H9 (cell line): ENCODE measurements at regions not wholly inside any gene's neighbourhood (a gene's known extent, or its start where the extent isn't known, plus 50 kb on each side); places are given as distances from the start of the nearest gene placed in this dataset.

ENCODE experiments used
- DNase-seq: peaks from one replicate; pipeline ENCODE4 v3.0.0-alpha.2; 2017
- H2AFZ ChIP-seq: one replicate; pipeline ENCODE4 v1.6.1; 2013; ENCODE audit warnings: mild to moderate bottlenecking, low read length, control low read depth, moderate library complexity
- H2AK5ac ChIP-seq: 2 replicates; pipeline ENCODE4 v1.6.1; 2013; ENCODE audit warnings: low read length, control low read depth, mixed read lengths; ENCODE audit not compliant: insufficient read length
- H2BK120ac ChIP-seq: one replicate; pipeline ENCODE4 v1.6.1; 2013; ENCODE audit warnings: low read depth, mild to moderate bottlenecking, low read length, control low read depth, inconsistent platforms; ENCODE audit not compliant: poor library complexity, severe bottlenecking
- H2BK12ac ChIP-seq: 2 replicates; pipeline ENCODE4 v1.6.1; 2013; ENCODE audit warnings: low read length, control low read depth, mixed read lengths, low read depth; ENCODE audit not compliant: insufficient read length
- H2BK15ac ChIP-seq: 2 replicates; pipeline ENCODE4 v1.6.1; 2013; ENCODE audit warnings: low read depth, low read length, control low read depth
- H2BK20ac ChIP-seq: one replicate; pipeline ENCODE4 v1.6.1; 2013; ENCODE audit warnings: low read depth, mild to moderate bottlenecking, low read length, control low read depth, inconsistent platforms; ENCODE audit not compliant: poor library complexity, severe bottlenecking
- H2BK5ac ChIP-seq: 2 replicates; pipeline ENCODE4 v1.6.1; 2013; ENCODE audit warnings: low read length, control low read depth, mixed read lengths; ENCODE audit not compliant: insufficient read length
- H3K14ac ChIP-seq: 2 replicates; pipeline ENCODE4 v1.6.1; 2013; ENCODE audit warnings: low read length, control low read depth; ENCODE audit not compliant: insufficient read depth
- H3K18ac ChIP-seq: 2 replicates; pipeline ENCODE4 v1.6.1; 2013; ENCODE audit warnings: low read depth, mild to moderate bottlenecking, mixed read lengths, low read length, control low read depth; ENCODE audit not compliant: insufficient read length
- H3K23ac ChIP-seq: 2 replicates; pipeline ENCODE4 v1.6.1; 2013; ENCODE audit warnings: low read length, control low read depth, mixed read lengths, low read depth; ENCODE audit not compliant: insufficient read length
- H3K23me2 ChIP-seq: 2 replicates; pipeline ENCODE4 v1.6.1; 2013; ENCODE audit warnings: low read depth, mild to moderate bottlenecking, mixed read lengths, low read length, control low read depth; ENCODE audit not compliant: insufficient read length, poor library complexity, severe bottlenecking
- H3K27ac ChIP-seq: 2 replicates; pipeline ENCODE4 v1.5.1; 2013; ENCODE audit warnings: low read length, control low read depth, mixed read lengths, low read depth; ENCODE audit not compliant: insufficient read length
- H3K27me3 ChIP-seq: 2 replicates; pipeline ENCODE4 v1.6.1; 2013; ENCODE audit warnings: low read length, control low read depth, inconsistent platforms; ENCODE audit not compliant: insufficient read depth
- H3K4ac ChIP-seq: 2 replicates; pipeline ENCODE4 v1.6.1; 2013; ENCODE audit warnings: low read depth, mild to moderate bottlenecking, control low read depth, inconsistent platforms, low read length, moderate library complexity
- H3K4me1 ChIP-seq: 2 replicates; pipeline ENCODE4 v1.6.1; 2013; ENCODE audit warnings: low read length, control low read depth, inconsistent platforms; ENCODE audit not compliant: insufficient read depth
- H3K4me2 ChIP-seq: 2 replicates; pipeline ENCODE4 v1.6.1; 2013; ENCODE audit warnings: low read length, control low read depth, mixed read lengths; ENCODE audit not compliant: insufficient read length, insufficient read depth
- H3K56ac ChIP-seq: 2 replicates; pipeline ENCODE4 v1.6.1; 2013; ENCODE audit warnings: low read depth, mild to moderate bottlenecking, mixed read lengths, low read length, control low read depth; ENCODE audit not compliant: insufficient read length
- H3K79me1 ChIP-seq: 2 replicates; pipeline ENCODE4 v1.6.1; 2013; ENCODE audit warnings: low read depth, mild to moderate bottlenecking, moderate library complexity, low read length, control low read depth, inconsistent platforms; ENCODE audit not compliant: insufficient read depth, poor library complexity, severe bottlenecking
- H3K79me2 ChIP-seq: 2 replicates; pipeline ENCODE4 v1.6.1; 2013; ENCODE audit warnings: low read length, control low read depth, inconsistent platforms; ENCODE audit not compliant: insufficient read depth
- H3K9ac ChIP-seq: 2 replicates; pipeline ENCODE4 v1.6.1; 2013; ENCODE audit warnings: low read length, control low read depth, mixed read lengths; ENCODE audit not compliant: insufficient read length; ENCODE audit errors: extremely low read depth
- H3K9me3 ChIP-seq: one replicate; pipeline ENCODE4 v1.6.1; 2013; ENCODE audit warnings: low read depth, low read length, inconsistent platforms; ENCODE audit not compliant: control insufficient read depth
- H3T11ph ChIP-seq: one replicate; pipeline ENCODE4 v1.6.1; 2013; ENCODE audit warnings: mild to moderate bottlenecking, low read length, control low read depth, inconsistent platforms
- H4K20me1 ChIP-seq: one replicate; pipeline ENCODE4 v1.6.1; 2013; ENCODE audit not compliant: control insufficient read depth, insufficient read length, insufficient read depth
- H4K5ac ChIP-seq: 2 replicates; pipeline ENCODE4 v1.6.1; 2013; ENCODE audit warnings: low read depth, mild to moderate bottlenecking, mixed read lengths, low read length, control low read depth; ENCODE audit not compliant: insufficient read length
- H4K8ac ChIP-seq: replicated peaks from 2 replicates; pipeline ENCODE4 v1.6.1; 2013; ENCODE audit warnings: low read length, control low read depth, mixed read lengths, low read depth; ENCODE audit not compliant: insufficient read length
- H4K91ac ChIP-seq: 2 replicates; pipeline ENCODE4 v1.6.1; 2013; ENCODE audit warnings: low read depth, mild to moderate bottlenecking, moderate library complexity, mixed read lengths, low read length, control low read depth; ENCODE audit not compliant: insufficient read length
- H3K27ac Mint-ChIP-seq, 3 experiments: 2 replicates in 2 of 3; 3 replicates in 1 of 3; pipeline ENCODE4 v1.8.0; 2020 to 2021; ENCODE audit warnings: mixed read lengths in 3 of 3, mild to moderate bottlenecking in 1 of 3, moderate library complexity in 1 of 3
- H3K27me3 Mint-ChIP-seq: 2 replicates; pipeline ENCODE4 v1.8.0; 2021; ENCODE audit warnings: low read depth, mild to moderate bottlenecking, moderate library complexity, mixed read lengths
- H3K36me3 Mint-ChIP-seq, 3 experiments: 2 replicates in 2 of 3; 3 replicates in 1 of 3; pipeline ENCODE4 v1.8.0; 2020 to 2021; ENCODE audit warnings: low read depth in 3 of 3, mixed read lengths in 3 of 3; ENCODE audit not compliant: insufficient read depth in 1 of 3
- H3K4me1 Mint-ChIP-seq, 2 experiments: 2 replicates each; pipeline ENCODE4 v1.8.0; 2020; ENCODE audit warnings: mixed read lengths in 2 of 2
- H3K4me3 Mint-ChIP-seq, 2 experiments: 2 replicates in 1 of 2; 3 replicates in 1 of 2; pipeline ENCODE4 v1.8.0; 2020 to 2021; ENCODE audit warnings: mild to moderate bottlenecking in 2 of 2, mixed read lengths in 2 of 2, moderate library complexity in 1 of 2
- H3K9me3 Mint-ChIP-seq, 2 experiments: 2 replicates in 1 of 2; 3 replicates in 1 of 2; pipeline ENCODE4 v1.8.0; 2020; ENCODE audit warnings: mild to moderate bottlenecking in 2 of 2, mixed read lengths in 2 of 2, moderate library complexity in 1 of 2
- CTCF ChIP-seq: fragments of 200-600 bp; sonication (generic); conservative IDR thresholded peaks from 3 replicates; pipeline ENCODE4 v1.8.0; 2021; ENCODE audit warnings: antibody characterized with exemption, mild to moderate bottlenecking
- WGBS: extraction: QIAGEN DNeasy Blood & Tissue Kit; methylation state at CpG from one replicate; pipeline ENCODE4 v1.1.7; 2013; ENCODE audit warnings: missing lambda C conversion rate, low lambda C conversion rate, mixed read lengths; ENCODE audit not compliant: insufficient read length; ENCODE audit errors: extremely low coverage; 5-methylcytosine and 5-hydroxymethylcytosine counted together

- H2BK15ac ChIP-seq: no peak overlapping the region
- H2BK20ac ChIP-seq: no peak overlapping the region
- H2AFZ ChIP-seq: no peak overlapping the region
- H3K4me3 Mint-ChIP-seq: no peak overlapping the region
- no peak overlapping the region for H2BK12ac ChIP-seq
- no peak overlapping the region for H3K23ac ChIP-seq
- peaks cover 2% of the 10 kb centered on the region; the same call in 1 of the 2 replicates for H3K4me1 ChIP-seq
- no peak overlapping the region for H3K14ac ChIP-seq
- no peaks in the 10 kb centered on the region for H3K23me2 ChIP-seq
- H3K79me2 ChIP-seq: no peaks in the 10 kb centered on the region
- H3T11ph ChIP-seq: no peak overlapping the region
- H4K5ac ChIP-seq: no peak overlapping the region
- no peak for DNase-seq
- no peaks in the 10 kb centered on the region for H3K27me3 Mint-ChIP-seq
- H3K56ac ChIP-seq: no peak overlapping the region
- H4K91ac ChIP-seq: no peak overlapping the region
- H2BK5ac ChIP-seq: no peak overlapping the region
- H3K4ac ChIP-seq: no peak overlapping the region
- H3K79me1 ChIP-seq: no peaks in the 10 kb centered on the region
- no peaks in the 10 kb centered on the region for H3K36me3 Mint-ChIP-seq
- H3K27me3 ChIP-seq: no peaks in the 10 kb centered on the region
- no CpG with 5 or more reads among the region's 10 CpGs for WGBS
- H3K27ac Mint-ChIP-seq: no peak overlapping the region
- no peaks in the 10 kb centered on the region for H4K20me1 ChIP-seq
- H3K18ac ChIP-seq: no peak overlapping the region
- no peaks in the 10 kb centered on the region for H3K9me3 ChIP-seq
- H2BK120ac ChIP-seq: no peak overlapping the region
- no peak overlapping the region for H2AK5ac ChIP-seq
- TF ChIP-seq CTCF: no peak
- no peak overlapping the region for H3K27ac ChIP-seq
- H3K4me1 Mint-ChIP-seq: peaks cover 7 to 9% of the 10 kb centered on the region in 2 experiments
- no peak overlapping the region for H3K9ac ChIP-seq
- H3K4me2 ChIP-seq: no peak overlapping the region
- H3K9me3 Mint-ChIP-seq: no peaks in the 10 kb centered on the region; a peak in 2 of 5 replicates
- no peak overlapping the region for H4K8ac ChIP-seq
Measured at GRCh38 chr21:19261731-19262376, 858.3 kb upstream of the TMPRSS15 start.
